Activated T-helper 9 cell treated with anti-CD3 and anti-CD28 coated beads, Interleukin-2, amount 50 U/mL, for 16 hours (primary cell): ENCODE measurements at regions not wholly inside any gene's neighbourhood (a gene's known extent, or its start where the extent isn't known, plus 50 kb on each side); places are given as distances from the start of the nearest gene placed in this dataset.

ENCODE experiments used
- DNase-seq: peaks from one replicate; pipeline ENCODE4 v3.0.0-alpha.2; 2020; ENCODE audit warnings: low read depth

DNA sequence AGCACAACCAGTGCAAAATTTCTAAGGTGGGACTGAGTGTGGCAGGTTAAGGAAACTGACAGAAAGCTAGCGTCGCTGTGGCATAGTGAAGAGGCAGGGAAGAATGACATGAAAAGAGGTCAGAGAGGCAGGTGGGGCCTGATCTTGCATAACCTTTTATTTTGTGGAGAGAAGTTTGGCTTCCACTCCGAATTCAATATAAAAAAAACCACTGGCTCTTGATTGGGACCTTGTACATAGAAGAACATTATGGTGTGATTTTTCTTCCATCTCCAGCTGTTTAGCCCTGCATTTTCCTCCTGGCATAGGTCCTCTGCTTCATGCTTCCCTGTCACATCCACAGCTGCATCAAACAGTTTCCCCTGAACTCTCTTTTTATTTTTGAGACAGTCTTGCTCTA lies 170.5 kb upstream of the MEOX2 start:
- DNase-seq = no peak

DNA sequence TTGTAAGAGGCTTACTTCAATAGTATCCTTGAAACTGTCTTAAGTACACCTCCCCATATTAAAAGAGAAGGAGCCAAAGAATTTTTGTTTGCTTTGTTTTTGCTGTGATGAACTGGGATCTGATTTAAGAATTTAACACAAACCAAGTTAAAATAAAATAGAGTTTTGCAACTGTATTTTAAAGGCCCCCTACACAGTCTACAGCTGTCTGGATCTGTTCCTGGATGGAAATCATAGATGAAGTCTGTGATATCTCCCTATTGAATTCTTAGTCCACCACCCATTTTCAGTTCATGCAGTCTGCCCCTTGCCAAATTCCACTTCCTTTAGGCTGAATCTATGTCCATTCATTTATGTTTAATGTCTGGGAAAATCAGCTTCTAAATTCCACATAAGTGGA lies 169.8 kb upstream of the MEOX2 start:
- no peak for DNase-seq

DNA sequence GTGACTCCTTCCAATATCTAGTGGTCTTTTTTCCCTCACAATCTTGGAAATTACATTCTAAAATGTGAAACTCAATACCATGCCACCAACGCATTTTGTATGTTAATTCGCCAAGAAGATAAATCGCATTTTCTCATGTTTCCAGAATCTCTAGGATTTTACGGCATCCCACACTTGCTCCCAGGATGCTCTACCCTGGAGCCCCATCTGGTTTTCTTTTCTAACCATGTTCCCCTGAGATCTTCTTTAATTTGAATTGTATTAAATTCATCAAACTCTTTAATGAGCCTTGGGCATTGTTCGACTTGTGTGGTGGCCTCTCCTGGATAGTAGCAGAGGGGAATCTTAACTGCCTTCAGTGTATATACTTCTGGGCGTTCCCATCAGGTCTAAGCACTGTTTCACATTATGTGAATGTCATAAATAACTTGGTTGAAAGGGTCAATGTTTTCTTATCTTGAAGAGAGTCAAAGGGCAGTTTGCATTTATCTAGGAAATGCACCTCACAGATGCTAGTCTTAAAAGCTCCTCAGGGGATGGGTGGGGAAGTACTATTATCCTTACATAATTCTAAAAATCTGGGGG lies 169.1 kb upstream of the MEOX2 start:
- DNase-seq = no peak

DNA sequence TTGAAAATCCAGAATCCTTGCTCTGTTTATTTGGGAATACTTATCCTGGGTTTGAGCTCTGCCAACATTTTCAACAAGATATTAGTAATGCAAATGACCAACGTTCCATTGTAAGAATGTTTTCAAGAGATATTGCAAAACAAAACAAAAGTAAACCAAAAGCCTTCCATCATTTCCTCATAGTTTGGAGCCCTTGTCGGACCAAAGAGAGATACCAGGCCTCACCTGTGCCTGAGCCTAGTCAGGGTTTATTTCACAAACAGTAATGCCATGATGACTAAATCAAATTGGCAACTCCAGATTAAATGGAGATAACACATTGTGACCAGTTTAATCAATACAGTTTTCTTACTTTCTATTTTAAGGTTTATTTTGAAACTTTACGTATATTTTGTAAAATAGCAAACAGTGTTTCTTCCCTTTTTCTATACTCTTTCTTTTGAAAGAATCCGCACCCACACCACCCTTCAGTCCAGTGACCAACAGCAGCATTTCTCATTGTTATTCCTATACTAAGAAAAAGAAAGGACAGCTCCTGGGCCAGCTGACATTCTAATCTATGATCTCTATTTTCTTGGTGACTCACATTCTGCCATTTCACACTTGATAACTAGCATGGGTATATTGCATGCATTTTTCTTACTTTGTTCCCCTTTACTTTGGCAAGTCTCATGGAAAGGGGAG lies 168.5 kb upstream of the MEOX2 start:
- no peak for DNase-seq

DNA sequence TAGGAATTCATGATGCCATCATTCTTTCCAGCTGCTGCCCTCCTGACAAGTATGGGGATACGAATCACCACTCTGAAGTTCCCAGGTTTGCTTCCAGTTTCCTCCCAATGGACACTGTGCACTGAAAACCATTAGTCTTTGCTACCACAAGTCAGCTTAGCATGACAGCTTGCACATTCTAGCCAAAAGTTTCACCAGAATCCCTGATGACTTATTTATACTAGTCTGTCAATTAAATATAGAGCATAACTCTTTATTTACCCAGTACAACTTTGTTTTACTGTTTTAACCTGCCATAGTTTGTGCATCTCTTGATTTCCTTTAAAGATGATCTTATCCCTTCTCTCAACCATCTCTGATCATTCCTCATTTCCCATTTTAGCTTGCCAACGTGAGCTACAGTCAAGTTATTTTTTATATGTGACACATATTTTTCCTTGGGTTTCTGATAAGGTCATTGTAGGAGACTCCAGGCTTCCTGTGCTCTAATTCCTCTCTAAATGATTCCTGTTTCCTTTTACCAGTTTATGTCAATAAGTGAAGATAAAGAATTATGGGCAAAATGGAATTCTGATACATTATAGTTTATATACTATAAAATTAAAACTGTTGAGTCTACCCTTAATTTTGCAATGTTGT lies 167.5 kb upstream of the MEOX2 start:
- DNase-seq = no peak

DNA sequence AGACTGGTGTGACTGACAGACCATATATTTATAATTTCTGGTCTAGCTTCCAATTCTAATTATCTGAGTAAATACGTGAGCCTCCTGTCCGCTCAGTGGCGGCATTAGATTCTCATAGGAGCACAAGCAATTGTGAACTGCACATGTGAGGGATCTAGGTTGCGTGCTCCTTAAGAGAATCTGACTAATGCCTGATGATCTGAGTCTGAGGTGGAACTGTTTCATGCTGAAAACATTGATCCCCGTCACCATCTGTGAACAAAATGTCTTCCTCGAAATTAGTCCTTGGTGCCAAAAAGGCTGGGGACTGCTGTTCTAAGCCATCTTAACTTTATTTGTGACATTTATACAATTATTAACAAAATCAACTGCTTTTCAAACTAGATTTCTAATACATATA lies 164.7 kb upstream of the MEOX2 start:
- no peak for DNase-seq

DNA sequence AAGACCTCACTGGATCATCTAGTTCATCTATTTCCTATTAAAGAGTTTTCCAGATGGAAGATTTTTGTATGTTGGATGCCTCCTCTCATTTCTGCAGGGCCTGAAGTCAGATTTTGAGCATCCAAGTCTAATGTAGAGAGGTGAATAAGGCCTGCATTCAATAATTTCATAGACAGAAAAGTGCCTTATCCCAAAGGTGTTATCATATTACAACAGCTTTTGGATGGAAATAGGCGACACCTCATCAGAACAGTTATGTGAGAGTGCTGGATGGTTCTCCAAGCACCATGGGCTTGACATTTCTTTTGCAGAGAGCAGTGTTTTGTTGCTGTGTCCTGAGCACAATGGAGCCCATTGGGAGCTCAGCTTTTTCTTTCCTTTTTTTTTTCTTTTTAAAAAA lies 162.4 kb upstream of the MEOX2 start:
- no peak for DNase-seq

DNA sequence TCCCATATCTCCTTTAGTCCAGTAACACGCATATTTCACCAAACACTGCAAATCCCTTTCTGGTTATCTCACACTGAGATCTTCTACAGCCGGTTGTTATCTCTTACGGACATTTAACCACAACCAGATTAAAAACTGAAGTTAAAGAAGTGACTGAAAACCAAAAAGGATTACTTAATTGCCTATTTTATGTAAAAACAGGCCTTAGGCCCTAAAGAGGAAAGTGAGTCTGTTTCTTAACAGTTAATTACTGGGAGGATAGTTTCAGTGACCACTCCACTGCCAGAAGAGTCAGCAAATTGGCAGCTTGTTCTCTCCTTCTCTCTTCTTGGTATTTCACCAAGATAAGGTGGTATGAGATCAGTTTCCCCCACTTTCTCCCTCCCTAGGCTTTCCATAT lies 161.9 kb upstream of the MEOX2 start:
- no peak for DNase-seq

DNA sequence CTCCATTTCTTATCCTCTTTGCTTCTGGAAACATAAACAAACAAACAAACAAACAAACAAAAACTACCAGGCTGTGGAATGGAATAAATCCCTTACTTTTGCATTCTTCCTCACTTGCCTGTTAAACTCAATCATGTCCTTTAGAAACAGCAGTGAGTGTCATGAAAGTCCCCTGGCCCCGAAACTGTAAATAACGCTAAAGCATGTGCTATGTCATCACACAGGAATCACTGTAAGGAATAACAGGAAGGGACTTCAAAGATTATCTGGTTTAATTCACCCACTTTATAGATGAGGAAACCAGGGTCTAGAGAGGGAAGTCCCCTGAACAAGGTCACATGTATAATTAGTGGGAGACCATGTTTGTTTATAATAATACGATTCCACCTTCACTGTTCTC lies 159.4 kb upstream of the MEOX2 start:
- no peak for DNase-seq

DNA sequence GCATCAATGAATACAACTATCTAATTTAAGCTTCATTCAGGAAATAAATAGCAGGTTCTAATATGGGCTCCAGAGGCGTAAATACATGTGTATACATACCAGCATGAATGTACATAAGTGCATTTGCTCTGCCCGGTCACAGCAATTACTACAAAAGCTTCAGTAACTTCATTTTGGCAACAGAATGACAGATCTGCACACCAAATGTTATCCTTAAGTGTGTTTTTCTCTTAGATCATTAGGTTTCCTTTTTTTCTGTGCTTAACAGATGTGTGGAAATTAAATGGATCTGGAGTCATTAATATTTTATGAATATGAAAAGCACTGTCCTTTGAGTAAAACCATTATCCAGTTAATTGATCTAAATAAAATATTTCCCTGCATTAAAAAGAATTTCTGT lies 159.0 kb upstream of the MEOX2 start:
- DNase-seq = no peak

DNA sequence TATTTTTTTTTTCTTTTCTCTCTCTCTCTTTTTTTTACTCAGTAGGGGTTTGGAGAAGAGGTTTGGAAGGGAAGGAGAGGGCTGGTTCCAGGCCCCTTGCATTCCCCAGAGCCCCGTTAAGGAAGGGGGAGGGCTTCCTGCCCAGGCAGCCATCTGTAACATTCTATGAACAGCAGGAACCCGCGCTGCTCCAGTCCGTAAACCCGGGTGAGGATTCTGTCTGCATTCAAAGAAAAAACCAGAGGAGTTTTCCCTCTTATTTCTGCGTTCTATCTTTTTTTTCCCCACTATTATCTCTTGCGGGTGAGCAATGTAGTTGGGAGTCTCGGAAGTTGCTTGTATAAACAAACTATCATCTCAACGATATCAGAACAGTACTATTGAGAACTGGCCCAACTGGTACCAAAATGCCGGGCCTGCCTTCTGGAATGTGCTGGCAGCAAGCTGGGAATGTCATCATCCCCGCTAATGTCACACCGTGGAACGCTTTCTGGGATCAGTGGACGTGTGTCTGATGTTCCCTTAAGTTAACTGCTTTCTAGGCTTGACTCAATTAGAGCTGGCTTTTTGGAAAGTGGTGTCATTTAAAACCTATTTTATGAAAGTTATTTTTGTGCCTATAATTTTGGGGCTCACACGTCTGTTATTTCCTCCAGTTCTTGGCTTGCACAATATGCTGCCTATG lies 153.1 kb upstream of the MEOX2 start:
- no peak for DNase-seq

DNA sequence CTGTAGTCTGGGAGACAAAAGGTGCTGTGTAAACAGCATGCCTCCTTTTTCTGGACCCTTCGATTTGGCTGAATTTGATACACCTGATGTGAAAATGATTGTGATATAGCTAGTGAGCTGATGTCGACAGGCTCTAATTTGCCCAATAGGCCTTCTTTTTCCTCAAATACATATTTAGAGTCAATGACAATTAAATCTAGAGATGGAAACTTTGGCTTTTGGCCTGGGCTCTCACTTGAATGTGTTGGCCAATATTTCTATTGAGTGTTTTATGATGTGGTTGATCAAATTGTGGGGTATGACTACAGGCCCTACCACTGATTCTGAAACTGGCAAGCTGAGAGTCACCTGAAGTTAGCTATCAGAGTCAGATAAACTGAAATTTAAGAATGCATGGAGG lies 151.8 kb upstream of the MEOX2 start:
- DNase-seq = no peak

DNA sequence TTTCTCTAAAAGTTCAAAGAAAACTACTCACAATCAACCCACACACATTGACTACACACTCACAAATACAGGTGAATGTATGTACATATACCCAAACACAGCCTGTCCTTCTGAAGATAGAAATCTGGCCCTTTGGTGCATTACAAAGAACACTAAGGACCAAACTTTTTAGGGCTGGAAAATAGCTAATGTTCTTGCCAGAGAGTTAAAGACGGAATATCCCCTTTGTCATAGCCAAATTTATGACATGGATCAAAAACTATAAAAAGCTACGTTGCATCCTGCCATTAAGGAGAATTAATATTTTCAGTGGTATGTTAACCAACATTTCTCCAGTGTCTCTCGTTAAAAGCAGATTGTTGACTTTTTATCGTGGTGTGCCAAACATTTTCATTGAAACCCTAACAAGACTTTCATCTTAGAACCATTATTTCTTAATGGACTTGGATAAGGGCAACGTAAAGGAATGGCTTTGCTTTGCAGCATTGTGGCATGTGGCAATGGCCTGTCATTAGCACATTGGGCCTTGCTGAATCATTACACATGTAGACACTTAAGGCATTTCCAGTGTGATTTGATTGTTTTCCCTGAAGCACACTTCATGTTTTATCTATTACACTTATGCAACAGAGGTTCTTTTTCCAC lies 150.9 kb upstream of the MEOX2 start:
- no peak for DNase-seq

DNA sequence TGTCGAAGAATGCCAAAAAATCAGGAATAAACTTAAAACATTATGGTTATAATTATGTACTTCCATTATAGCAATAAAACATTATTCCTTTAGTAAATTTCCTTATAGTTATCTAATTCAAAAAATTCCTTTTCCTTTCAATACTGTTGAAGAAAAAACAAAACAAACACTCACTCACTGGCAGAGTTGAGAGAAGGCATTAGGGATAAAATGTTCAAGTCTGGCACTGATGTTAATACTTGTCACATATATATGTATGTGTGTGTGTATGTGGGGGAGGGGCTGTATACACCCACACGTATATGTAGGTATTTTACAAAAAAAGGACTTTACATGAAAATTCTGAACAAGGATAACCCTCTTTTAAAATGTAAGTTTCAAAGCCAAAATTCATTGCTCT lies 150.2 kb upstream of the MEOX2 start:
- DNase-seq = no peak

DNA sequence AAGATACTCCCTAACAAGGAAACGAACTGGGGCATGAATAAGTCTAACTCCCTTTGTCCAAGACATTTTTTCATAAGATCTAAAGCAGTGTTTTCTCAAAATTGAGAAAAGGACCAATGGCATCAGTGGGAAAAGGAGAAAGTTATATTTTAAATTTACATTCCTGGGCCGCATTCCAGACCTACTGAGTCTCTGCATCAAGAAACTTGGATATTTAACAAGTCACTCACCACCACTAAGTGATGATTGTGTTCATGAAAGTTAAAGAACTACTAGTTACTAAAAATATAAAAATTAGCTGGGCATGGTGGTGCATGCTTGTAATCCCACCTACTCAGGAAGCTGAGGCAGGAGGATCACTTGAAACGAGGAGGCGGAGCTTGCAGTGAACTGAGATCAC lies 149.6 kb upstream of the MEOX2 start:
- DNase-seq = no peak

DNA sequence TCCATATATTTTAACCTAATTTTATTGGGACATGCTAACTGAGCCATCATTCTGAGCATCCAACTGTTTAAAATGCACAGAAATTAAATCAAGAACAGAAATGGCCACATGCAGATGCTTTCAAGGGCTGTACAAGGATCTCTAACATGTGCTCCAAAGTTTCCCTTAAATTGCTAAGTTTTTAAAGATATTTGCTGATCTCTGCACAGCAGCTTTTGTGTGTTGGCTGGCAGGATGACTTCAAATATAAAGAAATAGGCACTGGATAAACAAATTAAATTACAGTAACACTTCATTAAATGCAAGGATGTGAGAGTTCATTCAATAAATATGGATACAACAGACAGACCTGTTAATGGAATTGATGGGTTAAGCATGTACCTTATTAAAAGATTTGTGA lies 148.0 kb upstream of the MEOX2 start:
- no peak for DNase-seq

DNA sequence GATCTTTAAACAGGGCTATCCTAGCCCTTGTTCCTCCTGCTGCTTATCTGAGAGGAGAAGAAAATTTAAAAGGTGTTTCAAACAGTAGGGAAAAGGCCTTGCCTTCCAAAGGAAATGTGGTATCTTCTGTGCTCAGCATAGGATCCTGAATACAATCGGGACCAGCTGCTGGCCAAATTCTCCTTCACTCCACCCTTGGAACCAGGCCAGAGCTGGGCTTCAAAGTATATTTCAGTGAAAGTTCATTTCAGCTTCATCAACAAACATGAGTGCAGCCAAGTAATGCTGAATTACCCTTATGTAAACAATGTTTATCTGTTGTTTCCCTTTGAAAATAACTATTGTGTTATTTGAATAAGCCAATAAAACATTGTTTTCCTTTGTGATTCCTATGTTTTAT lies 146.5 kb upstream of the MEOX2 start:
- DNase-seq = no peak

DNA sequence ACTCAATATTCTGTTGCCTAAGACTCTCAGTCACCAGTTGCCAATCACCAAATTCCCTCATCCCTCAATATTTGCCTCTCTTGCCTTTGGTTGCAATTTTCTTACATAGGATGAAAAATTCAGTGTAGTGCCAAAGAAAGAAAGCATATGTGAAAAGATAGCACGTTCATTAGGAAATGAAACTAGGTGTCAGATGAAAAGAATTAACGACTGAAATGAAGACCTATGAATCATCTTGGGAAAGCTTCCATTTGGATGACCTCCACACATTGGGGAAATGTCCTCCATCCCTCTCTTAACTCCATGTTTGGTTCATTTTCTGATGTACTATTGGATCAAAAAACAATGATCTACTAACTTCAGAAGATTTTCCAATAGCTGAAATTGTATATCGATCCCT lies 145.1 kb upstream of the MEOX2 start:
- DNase-seq = no peak

DNA sequence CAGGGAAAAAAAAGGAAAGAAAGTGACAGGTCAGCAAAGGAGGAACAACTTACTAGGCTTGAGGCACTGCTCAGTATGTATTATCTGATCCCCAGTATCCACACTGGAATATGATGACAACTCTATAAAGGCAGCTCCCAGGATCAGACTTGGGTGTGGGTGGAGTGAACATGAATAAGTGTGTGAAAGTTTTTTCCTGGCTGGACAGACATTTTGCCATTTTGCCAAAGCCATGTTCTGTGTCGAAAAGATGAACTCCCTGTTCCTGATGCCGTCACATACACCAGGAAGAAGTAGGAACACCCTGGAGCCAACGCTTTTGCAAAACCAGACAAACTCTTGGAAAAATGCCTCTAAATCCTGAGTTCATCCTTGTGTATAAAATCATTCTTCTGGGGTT lies 143.2 kb upstream of the MEOX2 start:
- no peak for DNase-seq

DNA sequence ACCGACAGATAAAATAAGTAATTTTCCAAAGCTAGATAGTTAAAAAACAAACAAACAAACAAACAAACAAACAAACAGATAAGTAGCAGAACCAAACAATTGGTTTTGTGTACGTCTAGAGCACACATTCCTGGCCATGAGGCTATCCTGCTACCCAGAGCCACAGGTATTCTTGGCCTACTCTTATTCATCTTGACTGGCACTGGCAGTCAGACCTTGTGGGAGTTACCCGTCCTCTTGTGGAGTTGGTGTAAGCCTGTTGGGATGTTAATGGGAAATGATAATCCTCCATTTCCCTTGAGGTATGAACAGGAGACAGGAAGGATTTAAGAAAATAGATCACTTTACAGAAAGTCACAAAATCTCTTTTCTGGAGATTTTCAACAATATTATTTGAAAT lies 142.4 kb upstream of the MEOX2 start:
- DNase-seq = no peak

DNA sequence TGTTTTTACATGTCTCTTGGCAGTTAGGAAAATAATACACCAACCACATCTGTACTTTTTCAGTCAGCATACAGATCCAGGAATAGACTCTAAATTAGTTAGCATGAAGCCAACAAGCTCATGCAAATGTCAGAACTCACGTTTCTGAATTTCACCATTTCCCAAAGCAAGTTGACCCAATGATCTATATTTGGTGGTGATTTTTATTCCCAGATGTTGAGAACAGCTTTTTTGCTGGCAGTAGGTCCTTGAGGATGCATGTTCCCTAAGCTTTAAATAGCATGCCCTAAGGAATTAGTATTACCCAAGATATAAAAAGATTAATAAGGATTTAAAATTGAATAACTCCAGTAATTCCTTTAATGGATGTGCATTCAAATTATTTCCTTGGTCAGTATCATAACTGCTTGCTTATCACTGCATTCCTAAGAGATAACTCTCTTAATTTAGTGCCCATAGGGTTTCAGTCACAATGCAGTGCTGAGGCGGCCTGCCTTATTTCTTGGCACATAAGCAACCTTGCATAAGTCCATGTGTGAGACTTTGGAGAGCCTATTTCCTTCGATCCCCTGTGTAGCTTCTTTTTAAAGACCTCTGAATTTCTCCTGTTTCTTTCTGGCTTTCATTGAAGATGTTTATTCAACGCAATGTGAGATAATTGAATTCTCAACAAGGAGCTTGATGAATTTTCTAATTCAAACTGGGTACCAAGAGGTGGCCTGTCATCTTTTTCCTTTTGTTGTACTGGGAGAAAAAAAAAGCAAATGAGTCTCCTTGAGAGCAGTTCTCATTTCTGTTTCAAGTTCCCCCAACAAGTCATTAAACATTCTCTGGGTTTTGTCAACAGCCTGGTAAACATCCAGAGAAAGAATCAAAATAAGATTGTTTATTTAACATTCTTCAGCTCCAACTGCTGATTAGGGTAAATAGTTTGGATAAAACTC lies 135.3 kb upstream of the MEOX2 start:
- DNase-seq = no peak

DNA sequence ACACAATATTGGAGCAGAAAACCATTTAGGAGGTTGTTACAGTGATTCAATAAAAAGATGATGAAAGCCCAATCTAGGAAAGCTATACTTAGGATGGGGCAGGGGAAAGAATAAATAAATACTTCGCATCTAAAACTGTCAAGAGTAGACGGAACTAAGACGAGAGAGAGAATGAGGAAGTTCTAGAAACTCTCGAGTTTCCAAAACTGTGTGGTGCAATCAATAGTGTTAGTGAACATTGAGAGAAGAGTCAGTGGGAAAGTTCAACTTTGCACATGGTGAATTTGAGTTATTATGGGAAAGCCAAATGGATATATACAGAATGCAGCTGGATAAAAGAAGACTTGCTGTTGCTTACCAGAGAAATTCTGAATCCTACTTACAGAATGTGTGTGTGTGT lies 133.8 kb upstream of the MEOX2 start:
- DNase-seq = no peak
